Progenitor cell of endocrine pancreas (in vitro differentiated cells): ENCODE measurements at regions not wholly inside any gene's neighbourhood (a gene's known extent, or its start where the extent isn't known, plus 50 kb on each side); places are given as distances from the start of the nearest gene placed in this dataset.

Experiments
- DNase-seq: peaks from one replicate; pipeline ENCODE4 v3.0.0; 2021; ENCODE audit warnings: low spot score; ENCODE audit not compliant: unreplicated experiment
- H3K27ac Mint-ChIP-seq: 2 replicates; pipeline ENCODE4 v1.8.0; 2021; ENCODE audit warnings: mild to moderate bottlenecking, moderate library complexity, mixed read lengths
- H3K27me3 Mint-ChIP-seq: 2 replicates; pipeline ENCODE4 v1.8.0; 2021; ENCODE audit warnings: mixed read lengths
- H3K36me3 Mint-ChIP-seq: 2 replicates; pipeline ENCODE4 v1.8.0; 2022; ENCODE audit warnings: mixed read lengths; ENCODE audit not compliant: insufficient read depth
- H3K4me1 Mint-ChIP-seq: 2 replicates; pipeline ENCODE4 v1.8.0; 2021; ENCODE audit warnings: low read depth, mixed read lengths
- H3K4me3 Mint-ChIP-seq: 2 replicates; pipeline ENCODE4 v1.8.0; 2021; ENCODE audit warnings: low read depth, mild to moderate bottlenecking, moderate library complexity, mixed read lengths
- H3K9me3 Mint-ChIP-seq: 2 replicates; pipeline ENCODE4 v1.8.0; 2021; ENCODE audit warnings: low read depth, mixed read lengths
- CTCF ChIP-seq: fragments of 200-600 bp; sonication (generic); IDR thresholded peaks from one replicate; pipeline ENCODE4 v1.5.0; 2021; ENCODE audit warnings: antibody characterized with exemption, mild to moderate bottlenecking; ENCODE audit not compliant: unreplicated experiment

- no peaks in the 10 kb centered on the region for H3K36me3 Mint-ChIP-seq
- H3K27ac Mint-ChIP-seq: no peak overlapping the region
- no peak for TF ChIP-seq CTCF
- DNase-seq: no peak
- no peaks in the 10 kb centered on the region for H3K4me1 Mint-ChIP-seq
- no peak overlapping the region for H3K4me3 Mint-ChIP-seq
- peaks cover 22% of the 10 kb centered on the region for H3K9me3 Mint-ChIP-seq
- no peaks in the 10 kb centered on the region for H3K27me3 Mint-ChIP-seq
Measured at GRCh38 chr1:55413286-55413685, 198.1 kb upstream of the USP24 start.

DNA sequence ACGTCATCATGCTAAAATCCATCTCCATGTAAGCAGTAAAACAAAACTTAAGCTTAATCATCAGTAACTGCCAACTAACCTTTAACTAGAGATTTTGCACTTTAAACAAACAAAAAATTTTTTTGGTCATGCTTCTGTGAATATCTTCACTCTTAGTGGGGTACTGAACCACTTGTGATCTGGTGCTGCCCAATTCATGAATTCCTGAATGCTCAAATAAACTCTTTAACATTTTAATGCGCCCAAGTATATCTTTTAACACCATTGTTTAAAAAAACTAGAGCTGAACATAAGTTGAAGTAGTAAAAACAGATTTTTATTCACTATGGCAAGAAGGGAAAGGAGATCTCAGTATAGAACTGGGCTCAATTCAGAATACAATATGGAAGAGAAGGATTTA, 196.9 kb upstream of the USP24 start:
- no peaks in the 10 kb centered on the region for H3K4me1 Mint-ChIP-seq
- no peak overlapping the region for H3K27ac Mint-ChIP-seq
- H3K4me3 Mint-ChIP-seq: no peak overlapping the region
- no peak for DNase-seq
- no peaks in the 10 kb centered on the region for H3K27me3 Mint-ChIP-seq
- H3K9me3 Mint-ChIP-seq: peaks cover 22% of the 10 kb centered on the region
- no peaks in the 10 kb centered on the region for H3K36me3 Mint-ChIP-seq
- no peak for TF ChIP-seq CTCF

DNA sequence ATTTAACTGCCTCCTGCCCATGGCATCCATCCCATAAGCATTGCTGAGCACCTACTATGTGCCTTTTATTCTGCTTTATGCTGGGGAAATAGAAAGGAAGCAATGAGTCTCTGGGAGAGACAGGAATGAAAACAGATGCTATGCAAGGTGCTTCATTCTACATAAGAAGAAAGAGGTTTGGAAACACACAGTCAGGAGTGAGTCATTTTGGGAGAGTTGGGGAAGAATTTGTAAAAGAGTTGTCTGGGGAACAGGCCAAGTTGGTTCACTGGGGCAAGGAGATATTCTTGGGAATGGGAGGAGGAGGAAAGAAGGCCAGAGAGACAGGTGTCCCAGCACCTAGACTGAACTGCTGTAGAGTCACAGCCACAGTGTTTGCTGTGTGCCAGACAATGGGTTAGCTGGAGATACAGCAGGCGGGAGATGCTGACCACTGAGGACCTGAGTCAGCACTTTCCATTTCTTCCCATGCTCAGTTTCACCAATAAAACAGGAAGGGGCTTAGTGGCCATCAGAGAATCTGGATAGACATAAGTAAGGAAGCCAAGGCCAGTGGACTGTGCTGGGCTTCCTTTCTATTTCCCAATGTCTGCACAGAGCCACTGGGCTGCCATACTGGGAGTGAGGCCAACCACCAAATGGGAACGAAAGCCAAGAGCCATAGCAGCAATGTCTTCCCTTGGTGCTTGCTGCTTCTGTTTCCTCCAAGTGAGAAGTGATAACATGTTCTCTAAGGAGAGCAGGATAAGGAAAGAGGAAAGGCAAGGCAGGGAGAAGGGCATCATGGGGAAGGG, 187.7 kb upstream of the USP24 start:
- H3K27ac Mint-ChIP-seq: no peak overlapping the region
- no peaks in the 10 kb centered on the region for H3K36me3 Mint-ChIP-seq
- no peak for TF ChIP-seq CTCF
- H3K4me1 Mint-ChIP-seq: no peaks in the 10 kb centered on the region
- no peak for DNase-seq
- H3K9me3 Mint-ChIP-seq: peaks cover 3% of the 10 kb centered on the region
- H3K27me3 Mint-ChIP-seq: peaks cover 15% of the 10 kb centered on the region
- no peak overlapping the region for H3K4me3 Mint-ChIP-seq

DNA sequence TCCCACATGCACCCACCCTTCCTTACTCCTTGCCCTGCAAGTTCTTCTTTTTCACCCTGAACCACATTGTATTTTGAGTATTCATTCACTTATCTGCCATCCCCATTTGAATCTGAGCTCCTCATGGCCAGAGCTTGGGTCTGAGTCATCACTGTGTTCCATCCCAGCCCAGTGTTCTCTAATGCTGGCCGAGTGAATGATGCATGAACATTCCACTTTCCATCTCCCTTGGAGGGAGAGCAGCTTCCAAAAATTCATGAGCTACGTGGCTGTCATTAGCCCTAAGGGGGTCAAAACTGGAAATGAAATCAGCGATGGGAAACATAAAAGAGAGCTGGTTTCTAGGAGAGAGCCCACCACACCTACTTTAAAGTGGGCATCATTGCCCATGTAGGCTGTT, 187.0 kb upstream of the USP24 start:
- H3K27ac Mint-ChIP-seq: no peak overlapping the region

GRCh38 chr1:55400508-55400907, 185.3 kb upstream of the USP24 start:
- no peak for TF ChIP-seq CTCF
- Mint-ChIP-seq H3K4me3 (no peak overlapping the region), H3K4me1 (no peaks in the 10 kb centered on the region), H3K27me3 (peaks cover 16% of the 10 kb centered on the region), H3K27ac (no peak overlapping the region), H3K36me3 (no peaks in the 10 kb centered on the region), H3K9me3 (no peaks in the 10 kb centered on the region)
- no peak for DNase-seq

More for the DNA sequence above, 187.0 kb upstream of the USP24 start:
- no peak for DNase-seq
- Mint-ChIP-seq H3K27me3 (peaks cover 19% of the 10 kb centered on the region), H3K36me3 (no peaks in the 10 kb centered on the region), H3K4me3 (no peak overlapping the region), H3K9me3 (peaks cover 3% of the 10 kb centered on the region), H3K4me1 (no peaks in the 10 kb centered on the region)
- no peak for TF ChIP-seq CTCF
